K562 (cell line): ENCODE measurements at regions not wholly inside any gene's neighbourhood (a gene's known extent, or its start where the extent isn't known, plus 50 kb on each side); places are given as distances from the start of the nearest gene placed in this dataset.

Experiments
- BCOR ChIP-seq: fragments of 450-650 bp; IDR thresholded peaks from 2 replicates; pipeline ENCODE4 v1.6.1; 2016
- CHD2 ChIP-seq: IDR thresholded peaks from 2 replicates; pipeline ENCODE4 v1.6.1; 2011; ENCODE audit warnings: low read depth, low read length
- DIDO1 ChIP-seq: fragments of 450-650 bp; IDR thresholded peaks from 2 replicates; pipeline ENCODE4 v1.6.1; 2016; ENCODE audit warnings: low read depth, missing biosample characterization, missing genetic modification characterization
- EZH2 ChIP-seq: IDR thresholded peaks from 2 replicates; pipeline ENCODE4 v1.6.1; 2012; ENCODE audit warnings: low read depth, mild to moderate bottlenecking, inconsistent platforms, low read length, borderline replicate concordance
- GABPA ChIP-seq: fragments of 200-800 bp; sonication (Bioruptor generic); conservative IDR thresholded peaks from 2 replicates; pipeline ENCODE4 v1.6.1; 2016; ENCODE audit warnings: low read depth, missing genetic modification characterization, missing compliant biosample characterization
- MEF2A ChIP-seq: IDR thresholded peaks from 2 replicates; pipeline ENCODE4 v1.6.1; 2011; ENCODE audit warnings: low read depth, mild to moderate bottlenecking, low read length, moderate library complexity; ENCODE audit not compliant: control insufficient read depth
- PHF8 ChIP-seq: fragments of 200-600 bp; sonication (generic); IDR thresholded peaks from 2 replicates; pipeline ENCODE4 v1.6.1; 2012; ENCODE audit warnings: mixed run types, mild to moderate bottlenecking, inconsistent platforms, low read length, moderate library complexity, borderline replicate concordance
- POLR2AphosphoS5 ChIP-seq: IDR thresholded peaks from 2 replicates; pipeline ENCODE4 v1.6.1; 2011; ENCODE audit warnings: mild to moderate bottlenecking, low read depth, low read length, moderate library complexity; ENCODE audit not compliant: control insufficient read depth, insufficient read depth
- SAP30 ChIP-seq: fragments of 200-600 bp; sonication (generic); IDR thresholded peaks from 2 replicates; pipeline ENCODE4 v1.6.1; 2012; ENCODE audit warnings: borderline replicate concordance, low read depth, mild to moderate bottlenecking, moderate library complexity, low read length, control low read depth, inconsistent platforms; ENCODE audit not compliant: insufficient read depth, poor library complexity, severe bottlenecking
- SNIP1 ChIP-seq: fragments of 450-650 bp; IDR thresholded peaks from 2 replicates; pipeline ENCODE4 v1.7.1; 2017; ENCODE audit warnings: low read depth, mild to moderate bottlenecking
- SOX6 ChIP-seq: fragments of 450-650 bp; IDR thresholded peaks from 2 replicates; pipeline ENCODE4 v1.6.1; 2014; ENCODE audit warnings: mild to moderate bottlenecking
- TBL1XR1 ChIP-seq, 2 experiments: IDR thresholded peaks; 2 replicates each; pipeline ENCODE4 v1.6.1; 2012; ENCODE audit warnings: improper control_type of control experiment in 2 of 2, low read length in 2 of 2, mild to moderate bottlenecking in 1 of 2
- ZNF586 ChIP-seq: fragments of 450-650 bp; formaldehyde crosslinking; conservative IDR thresholded peaks from 2 replicates; pipeline ENCODE4 v1.4.0; 2020; ENCODE audit warnings: mild to moderate bottlenecking, moderate library complexity
- ZNF830 ChIP-seq: fragments of 250-450 bp; sonication (Bioruptor Pico); IDR thresholded peaks from 2 replicates; pipeline ENCODE4 v1.5.0; 2021; ENCODE audit warnings: mild to moderate bottlenecking

- TF ChIP-seq TBL1XR1 (IDR thresholded peaks at IDR 0.05; ENCODE audit: low read length in 2 of 2) (no peak), ZNF586 (CRISPR knock-in tag) (no peak), SAP30 (no peak), SNIP1 (no peak), DIDO1 (tag) (no peak), EZH2 (no peak), POLR2AphosphoS5 (no peak), MEF2A (no peak), CHD2 (no peak), BCOR (no peak), SOX6 (no peak), ZNF830 (CRISPR knock-in tag) (no peak), GABPA (tag) (no peak), PHF8 (no peak)
Observed at GRCh38 chr5:167063116-167063515, 1228.3 kb upstream of the WWC1 start.
